ENCODE measurements at regions not wholly inside any gene's neighbourhood (a gene's known extent, or its start where the extent isn't known, plus 50 kb on each side); places are given as distances from the start of the nearest gene placed in this dataset.

DNA sequence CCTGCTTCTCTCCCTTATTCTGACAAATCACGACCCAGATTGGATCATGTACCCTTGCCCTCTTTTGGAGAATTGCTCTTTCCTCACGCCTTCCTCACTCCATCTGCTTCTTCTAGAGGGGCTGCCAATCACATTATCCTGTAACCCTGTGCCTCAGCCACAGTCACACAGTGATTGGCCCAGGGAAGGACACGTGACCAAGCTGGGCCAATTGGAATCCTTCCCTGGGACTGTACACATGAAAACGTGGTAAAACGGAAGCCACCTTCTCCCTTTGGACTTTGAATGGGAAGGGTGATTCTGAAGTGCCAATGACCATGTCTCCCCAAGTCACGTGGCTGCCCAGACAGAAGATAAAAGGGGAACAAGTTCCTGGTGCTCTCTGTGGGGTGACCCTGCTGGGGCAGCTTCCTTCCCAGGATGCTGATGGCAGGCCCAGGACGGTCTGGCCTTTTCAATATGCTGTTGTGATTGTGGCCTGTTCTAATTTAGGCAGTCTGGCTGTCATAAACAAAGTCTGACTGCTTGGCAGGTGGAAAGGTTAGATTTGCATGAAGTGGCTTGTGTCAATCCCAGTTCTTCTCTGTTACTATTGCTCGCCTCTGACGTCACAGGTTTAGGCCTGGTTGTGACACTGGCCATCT, 92.9 kb downstream of the UBIAD1 start:
- Histone ChIP-seq H3K79me2 (ENCODE audit: insufficient read depth, low read length) (no peaks in the 10 kb centered on the region), H3K27me3 (ENCODE audit: low read length) (no peaks in the 10 kb centered on the region), H3K4me3 (ENCODE audit: insufficient read depth, low read length, poor library complexity, severe bottlenecking) (no peak overlapping the region), H3K9me3 (ENCODE audit: insufficient read depth, low read length) (no peaks in the 10 kb centered on the region), H3K36me3 (ENCODE audit: low read length) (no peaks in the 10 kb centered on the region), H3F3A (ENCODE audit: insufficient read depth) (no peaks in the 10 kb centered on the region), H3K9ac (ENCODE audit: low read length) (no peak overlapping the region), H3K4me2 (ENCODE audit: low read depth, low read length, poor library complexity, severe bottlenecking) (no peak overlapping the region), H4K20me1 (ENCODE audit: low read depth, low read length) (no peaks in the 10 kb centered on the region), H3K9me2 (replicated peaks; ENCODE audit: insufficient read depth, low read length) (no peaks in the 10 kb centered on the region), H3K27ac (ENCODE audit: low read depth, low read length) (no peak overlapping the region), H2AFZ (ENCODE audit: low read depth, low read length, severe bottlenecking) (no peak overlapping the region)
- TF ChIP-seq EZH2phosphoT487 (conservative IDR thresholded peaks at IDR 0.05; ENCODE audit: low read length): no peak
- TF ChIP-seq, protein P1, sequence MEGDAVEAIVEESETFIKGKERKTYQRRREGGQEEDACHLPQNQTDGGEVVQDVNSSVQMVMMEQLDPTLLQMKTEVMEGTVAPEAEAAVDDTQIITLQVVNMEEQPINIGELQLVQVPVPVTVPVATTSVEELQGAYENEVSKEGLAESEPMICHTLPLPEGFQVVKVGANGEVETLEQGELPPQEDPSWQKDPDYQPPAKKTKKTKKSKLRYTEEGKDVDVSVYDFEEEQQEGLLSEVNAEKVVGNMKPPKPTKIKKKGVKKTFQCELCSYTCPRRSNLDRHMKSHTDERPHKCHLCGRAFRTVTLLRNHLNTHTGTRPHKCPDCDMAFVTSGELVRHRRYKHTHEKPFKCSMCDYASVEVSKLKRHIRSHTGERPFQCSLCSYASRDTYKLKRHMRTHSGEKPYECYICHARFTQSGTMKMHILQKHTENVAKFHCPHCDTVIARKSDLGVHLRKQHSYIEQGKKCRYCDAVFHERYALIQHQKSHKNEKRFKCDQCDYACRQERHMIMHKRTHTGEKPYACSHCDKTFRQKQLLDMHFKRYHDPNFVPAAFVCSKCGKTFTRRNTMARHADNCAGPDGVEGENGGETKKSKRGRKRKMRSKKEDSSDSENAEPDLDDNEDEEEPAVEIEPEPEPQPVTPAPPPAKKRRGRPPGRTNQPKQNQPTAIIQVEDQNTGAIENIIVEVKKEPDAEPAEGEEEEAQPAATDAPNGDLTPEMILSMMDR (IDR thresholded peaks at IDR 0.05; ENCODE audit: insufficient read depth, low read length, poor library complexity, severe bottlenecking): no peak

DNA sequence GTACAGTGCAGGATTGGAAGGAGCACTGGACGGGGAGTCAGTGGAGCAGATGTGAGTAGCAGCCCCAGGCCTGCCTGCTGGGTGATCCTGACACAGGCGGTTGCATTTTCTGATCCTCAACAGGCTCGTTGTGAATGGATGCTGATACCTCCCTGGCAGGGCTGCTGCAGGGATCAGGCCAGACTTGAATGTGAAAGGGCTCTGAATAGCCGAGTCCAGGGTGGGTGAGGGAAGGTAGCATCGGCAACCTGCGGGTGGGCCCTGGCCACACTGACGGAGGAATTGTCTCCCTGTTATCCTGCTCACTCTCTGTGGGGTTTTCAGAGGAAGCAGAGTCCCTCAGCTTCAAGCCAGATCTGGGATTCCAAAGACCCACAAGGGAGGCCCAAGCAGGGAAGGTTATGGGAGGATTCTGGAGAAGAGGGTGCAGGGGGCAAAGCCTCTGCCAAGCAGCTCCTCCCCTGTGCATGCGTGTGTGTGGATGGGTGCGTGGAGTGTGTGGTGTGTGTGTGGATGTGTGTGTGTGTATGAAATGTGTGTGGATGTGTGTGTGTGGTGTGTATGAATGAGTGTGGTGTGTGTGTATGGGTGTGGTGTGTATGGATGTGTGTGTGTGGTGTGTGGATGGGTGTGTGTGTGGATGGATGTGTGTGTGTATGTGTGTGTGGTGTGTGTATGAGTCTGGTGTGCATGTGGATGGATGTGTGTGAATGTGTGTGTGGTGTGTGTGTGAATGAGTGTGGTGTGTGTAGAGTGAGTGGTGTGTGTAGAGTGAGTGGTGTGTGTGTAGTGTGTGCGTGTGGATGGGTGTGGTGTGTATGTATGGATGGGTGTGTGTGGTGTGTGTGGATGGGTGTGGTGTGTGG, 100.3 kb downstream of the UBIAD1 start:
- H3K27me3 ChIP-seq (ENCODE audit: low read length): no peaks in the 10 kb centered on the region

DNA sequence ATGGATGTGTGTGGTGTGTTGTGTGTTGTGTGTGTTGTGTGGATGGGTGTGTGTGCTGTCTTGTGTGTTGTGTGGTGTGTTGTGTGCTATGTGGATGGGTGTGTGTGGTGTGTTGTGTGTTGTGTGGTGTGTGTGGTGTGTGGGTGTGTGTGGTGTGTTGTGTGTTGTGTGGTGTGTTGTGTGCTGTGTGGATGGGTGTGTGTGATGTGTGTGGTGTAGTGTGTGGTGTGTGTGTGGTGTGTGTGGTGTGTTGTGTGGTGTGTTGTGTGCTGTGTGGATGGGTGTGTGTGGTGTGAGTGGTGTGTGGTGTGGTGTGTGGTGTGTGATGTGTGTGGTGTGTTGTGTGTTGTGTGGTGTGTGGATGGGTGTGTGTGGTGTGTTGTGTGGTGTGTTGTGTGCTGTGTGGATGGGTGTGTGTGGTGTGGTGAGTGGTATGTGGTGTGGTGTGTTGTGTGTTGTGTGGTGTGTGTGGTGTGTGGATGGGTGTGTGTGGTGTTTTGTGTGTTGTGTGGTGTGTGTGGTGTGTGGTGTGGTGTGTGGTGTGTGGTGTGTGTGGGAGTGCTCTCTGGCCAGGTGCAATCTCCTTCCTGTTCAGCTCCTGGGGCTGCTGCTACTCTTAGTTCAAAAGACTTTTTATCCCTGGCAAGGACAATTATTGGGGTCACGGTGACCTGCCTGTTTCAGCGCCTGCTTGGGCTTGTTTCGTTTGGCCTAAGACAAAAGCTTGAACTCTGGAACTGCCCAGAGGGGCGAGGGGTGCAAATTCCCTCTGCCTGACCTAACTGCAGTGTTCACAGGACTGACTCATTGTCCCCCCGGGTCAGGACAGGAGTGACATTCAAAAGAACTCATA, 101.1 kb downstream of the UBIAD1 start:
- Histone ChIP-seq H3K27me3 (ENCODE audit: low read length) (no peaks in the 10 kb centered on the region), H3K9ac (ENCODE audit: low read length) (no peak overlapping the region), H3F3A (ENCODE audit: insufficient read depth) (no peaks in the 10 kb centered on the region), H2AFZ (ENCODE audit: low read depth, low read length, severe bottlenecking) (no peak overlapping the region), H3K9me3 (ENCODE audit: insufficient read depth, low read length) (no peaks in the 10 kb centered on the region), H3K27ac (ENCODE audit: low read depth, low read length) (no peak overlapping the region), H3K79me2 (ENCODE audit: insufficient read depth, low read length) (no peaks in the 10 kb centered on the region), H4K20me1 (ENCODE audit: low read depth, low read length) (no peaks in the 10 kb centered on the region), H3K4me2 (ENCODE audit: low read depth, low read length, poor library complexity, severe bottlenecking) (no peak overlapping the region), H3K9me2 (replicated peaks; ENCODE audit: insufficient read depth, low read length) (no peaks in the 10 kb centered on the region), H3K36me3 (ENCODE audit: low read length) (no peaks in the 10 kb centered on the region), H3K4me3 (ENCODE audit: insufficient read depth, low read length, poor library complexity, severe bottlenecking) (no peak overlapping the region)
- no peak for TF ChIP-seq EZH2phosphoT487 (conservative IDR thresholded peaks at IDR 0.05; ENCODE audit: low read length)
- TF ChIP-seq, protein P1 (IDR thresholded peaks at IDR 0.05; ENCODE audit: insufficient read depth, low read length, poor library complexity, severe bottlenecking): no peak

More for the DNA sequence above, 100.3 kb downstream of the UBIAD1 start:
- Histone ChIP-seq H3F3A (ENCODE audit: insufficient read depth) (no peaks in the 10 kb centered on the region), H3K4me3 (ENCODE audit: insufficient read depth, low read length, poor library complexity, severe bottlenecking) (no peak overlapping the region), H2AFZ (ENCODE audit: low read depth, low read length, severe bottlenecking) (no peak overlapping the region), H3K27ac (ENCODE audit: low read depth, low read length) (no peak overlapping the region), H3K9me3 (ENCODE audit: insufficient read depth, low read length) (no peaks in the 10 kb centered on the region), H3K36me3 (ENCODE audit: low read length) (no peaks in the 10 kb centered on the region), H3K4me2 (ENCODE audit: low read depth, low read length, poor library complexity, severe bottlenecking) (no peak overlapping the region), H3K79me2 (ENCODE audit: insufficient read depth, low read length) (no peaks in the 10 kb centered on the region), H4K20me1 (ENCODE audit: low read depth, low read length) (no peaks in the 10 kb centered on the region), H3K9ac (ENCODE audit: low read length) (no peak overlapping the region), H3K9me2 (replicated peaks; ENCODE audit: insufficient read depth, low read length) (no peaks in the 10 kb centered on the region)
- TF ChIP-seq, protein P1 (IDR thresholded peaks at IDR 0.05; ENCODE audit: insufficient read depth, low read length, poor library complexity, severe bottlenecking): no peak
- no peak for TF ChIP-seq EZH2phosphoT487 (conservative IDR thresholded peaks at IDR 0.05; ENCODE audit: low read length)
